ENCODE measurements at regions not wholly inside any gene's neighbourhood (a gene's known extent, or its start where the extent isn't known, plus 50 kb on each side); places are given as distances from the start of the nearest gene placed in this dataset.

- TF ChIP-seq CTCF (IDR thresholded peaks at IDR 0.05) (no peak), POLR2A (IDR thresholded peaks at IDR 0.05) (no peak)
These were observed 137.3 kb upstream of the HNRNPA3 start for GRCh38 chr2:177075254-177075653.
